Keratinocyte (primary cell): ENCODE measurements at regions not wholly inside any gene's neighbourhood (a gene's known extent, or its start where the extent isn't known, plus 50 kb on each side); places are given as distances from the start of the nearest gene placed in this dataset.

Source experiments
- DNase-seq: peaks from one replicate; pipeline ENCODE4 v3.0.0-alpha.2; 2011; ENCODE audit warnings: low read depth, missing footprints, low spot score
- FAIRE-seq: peaks from 2 replicates; lab custom pipeline; 2011; peaks lifted over from hg19 to GRCh38; lab: Jason Lieb, UNC
- H2AFZ ChIP-seq: 2 replicates; pipeline ENCODE4 v1.6.0; 2012; ENCODE audit warnings: low read length, control low read depth, inconsistent platforms; ENCODE audit not compliant: control insufficient read depth
- H3K27ac ChIP-seq: 2 replicates; pipeline ENCODE4 v1.5.1; 2011; ENCODE audit warnings: low read length; ENCODE audit not compliant: control insufficient read depth, insufficient read depth
- H3K27me3 ChIP-seq: 3 replicates; pipeline ENCODE4 v1.6.0; 2011; ENCODE audit warnings: low read length; ENCODE audit not compliant: control insufficient read depth, insufficient read depth; ENCODE audit errors: extremely low read depth
- H3K36me3 ChIP-seq, 2 experiments: 2 replicates in 1 of 2; 3 replicates in 1 of 2; pipeline ENCODE4 v1.5.1; 2011; ENCODE audit warnings: low read length in 2 of 2, mild to moderate bottlenecking in 1 of 2; ENCODE audit not compliant: control insufficient read depth in 2 of 2, insufficient read depth in 2 of 2; ENCODE audit errors: extremely low read depth in 1 of 2
- H3K4me1 ChIP-seq: 3 replicates; pipeline ENCODE4 v1.5.1; 2011; ENCODE audit warnings: low read length; ENCODE audit not compliant: control insufficient read depth, insufficient read depth; ENCODE audit errors: extremely low read depth
- H3K4me2 ChIP-seq: 3 replicates; pipeline ENCODE4 v1.6.0; 2011; ENCODE audit warnings: low read depth, low read length; ENCODE audit not compliant: control insufficient read depth, insufficient read depth; ENCODE audit errors: extremely low read depth
- H3K4me3 ChIP-seq, 3 experiments: fragments of 200-600 bp in 1 of 3; sonication (generic) in 1 of 3; 2 replicates in 2 of 3; 3 replicates in 1 of 3; pipeline ENCODE4 v1.5.1; 2011 to 2016; ENCODE audit warnings: low read length in 3 of 3, mild to moderate bottlenecking in 3 of 3, control low read depth in 2 of 3, inconsistent platforms in 1 of 3, low read depth in 1 of 3, mixed read lengths in 1 of 3, mixed run types in 1 of 3, moderate library complexity in 1 of 3; ENCODE audit not compliant: control insufficient read depth in 2 of 3, insufficient read depth in 2 of 3; ENCODE audit errors: extremely low read depth in 1 of 3
- H3K79me2 ChIP-seq: 2 replicates; pipeline ENCODE4 v1.6.0; 2012; ENCODE audit warnings: low read length; ENCODE audit not compliant: control insufficient read depth, insufficient read depth
- H3K9ac ChIP-seq: 3 replicates; pipeline ENCODE4 v1.6.0; 2011; ENCODE audit warnings: low read length; ENCODE audit not compliant: control insufficient read depth, insufficient read depth; ENCODE audit errors: extremely low read depth
- H3K9me1 ChIP-seq: 3 replicates; pipeline ENCODE4 v1.6.0; 2011; ENCODE audit warnings: low read length; ENCODE audit not compliant: control insufficient read depth, insufficient read depth; ENCODE audit errors: extremely low read depth
- H3K9me3 ChIP-seq: 2 replicates; pipeline ENCODE4 v1.5.1; 2012; ENCODE audit warnings: low read depth, low read length; ENCODE audit not compliant: control insufficient read depth
- H4K20me1 ChIP-seq: 3 replicates; pipeline ENCODE4 v1.6.0; 2011; ENCODE audit warnings: low read length; ENCODE audit not compliant: control insufficient read depth, insufficient read depth; ENCODE audit errors: extremely low read depth
- CTCF ChIP-seq, 3 experiments: IDR thresholded peaks in 1 of 3; conservative IDR thresholded peaks in 1 of 3; optimal IDR thresholded peaks in 1 of 3; 2 replicates in 2 of 3; 3 replicates in 1 of 3; pipeline versions ENCODE3 to v1.5.1; 2011; ENCODE audit warnings: low read length in 3 of 3, mild to moderate bottlenecking in 3 of 3, moderate library complexity in 2 of 3, control low read depth in 1 of 3, inconsistent platforms in 1 of 3; ENCODE audit not compliant: insufficient read depth in 2 of 3; ENCODE audit errors: extremely low read depth in 1 of 3
- EZH2 ChIP-seq: IDR thresholded peaks from one replicate; pipeline ENCODE4 v1.6.1; 2012; ENCODE audit warnings: inconsistent platforms, mild to moderate bottlenecking, low read length, moderate library complexity
- dilution Hi-C: fragments of 300-500 bp; cut with MboI; formaldehyde crosslinking; loops from one replicate; pipeline ENCODE4 v1.7.0; 2020; ENCODE audit warnings: low sequenced_read_pairs; ENCODE audit not compliant: extremely low pct_ligation_motif_present

GRCh38 chr3:43175541-43175940 is 69.7 kb upstream of the POMGNT2 start:
- Histone ChIP-seq H3K27ac (no peak overlapping the region), H3K4me2 (no peak overlapping the region), H3K4me1 (peaks cover 23% of the 10 kb centered on the region), H2AFZ (no peak overlapping the region), H3K36me3 (no peaks in the 10 kb centered on the region), H3K9me1 (no peaks in the 10 kb centered on the region), H3K79me2 (no peaks in the 10 kb centered on the region), H4K20me1 (no peaks in the 10 kb centered on the region), H3K27me3 (no peaks in the 10 kb centered on the region), H3K9me3 (peaks cover 3% of the 10 kb centered on the region), H3K4me3 (no peak overlapping the region), H3K9ac (no peak overlapping the region)
- FAIRE-seq (no peak), DNase-seq (no peak)
- TF ChIP-seq EZH2, result no peak
- dilution Hi-C loops, result no loop called here

DNA sequence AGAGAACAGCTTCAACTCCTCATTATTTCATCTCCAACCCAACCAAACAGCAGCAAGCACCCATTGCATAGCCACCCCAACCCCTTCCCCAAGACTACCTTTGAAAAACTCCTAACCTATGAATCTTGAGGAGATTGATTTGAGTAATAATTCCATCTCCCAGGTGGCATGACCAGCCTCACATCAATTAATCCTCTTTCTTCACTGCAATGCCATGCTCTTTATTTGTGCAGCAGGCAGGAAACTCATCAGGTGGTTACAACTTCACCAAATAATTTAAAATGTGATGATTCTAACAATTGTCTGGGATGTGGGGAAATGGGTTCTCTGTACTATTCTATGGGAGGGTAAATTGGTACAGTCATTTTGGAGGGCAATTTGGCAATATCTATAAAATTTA is 68.1 kb upstream of the POMGNT2 start:
- H3K9ac ChIP-seq, result no peak overlapping the region

More for the DNA sequence above, 68.1 kb upstream of the POMGNT2 start:
- Histone ChIP-seq H3K4me1 (peaks cover 7% of the 10 kb centered on the region), H3K9me1 (no peaks in the 10 kb centered on the region), H4K20me1 (no peaks in the 10 kb centered on the region), H3K4me3 (no peak overlapping the region), H3K27ac (no peak overlapping the region), H2AFZ (no peak overlapping the region), H3K9me3 (peaks cover 3% of the 10 kb centered on the region), H3K36me3 (no peaks in the 10 kb centered on the region), H3K27me3 (no peaks in the 10 kb centered on the region), H3K79me2 (no peaks in the 10 kb centered on the region), H3K4me2 (no peak overlapping the region)
- dilution Hi-C loops, result no loop called here
- no peak for DNase-seq
- TF ChIP-seq CTCF (optimal IDR thresholded peaks at IDR 0.05 in 1 of 3, IDR thresholded peaks at IDR 0.05 in 1 of 3, conservative IDR thresholded peaks at IDR 0.05 in 1 of 3; ENCODE audit: extremely low read depth in 1 of 3, insufficient read depth in 2 of 3, low read length in 3 of 3) (no peak), EZH2 (no peak)
- no peak for FAIRE-seq
